Heart left ventricle (tissue), 13 donors: ENCODE measurements at regions not wholly inside any gene's neighbourhood (a gene's known extent, or its start where the extent isn't known, plus 50 kb on each side); places are given as distances from the start of the nearest gene placed in this dataset.

Experiments used
- POLR2A ChIP-seq, 2 donors: fragments of 450-650 bp; IDR thresholded peaks; one replicate each; pipeline ENCODE4 v1.6.1; 2017; ENCODE audit warnings: antibody characterized with exemption in 2 of 2, mild to moderate bottlenecking in 2 of 2, moderate library complexity in 2 of 2
- TF ChIP-seq, protein P1 (sequence below), 12 donors: fragments of 200-600 bp; sonication (generic) in 4 of 12; IDR thresholded peaks; one replicate each; pipeline versions ENCODE4 v1.5.0 to v1.8.0; 2018 to 2022; ENCODE audit warnings: antibody characterized with exemption in 12 of 12, mild to moderate bottlenecking in 5 of 12
- donor health status: ischemic (EF 13 %, LVEDD 7.1; RV severe dilation, severe dysfunction).
- donor health status: DM: no; HTN: yes; CAD: no.
- donor health status: DM: no; HTN: no; CAD: no.
- donor health status: ischemic (EF 25% LVEDD 6.9; RV normal size, moderate dysfunction).
- donor health status: ischemic (EF 25% LVEDD 5.7; RV mildly dilated, moderate dysfunction).
- donor health status: ischemic (EF 35%, LVEDD 5.7; RV mildly dilated, moderate dysfunction).
- donor health status: nonischemic (EF 11% LVEDD 7.7; RV severe dilation, severe dysfunction).
- donor health status: DM: yes; HTN: yes; CAD: no.
- donor health status: PGD.
- donor health status: ischemic (EF 29% LVEDD 5.4; RV normal size, mild dysfunction).
- donor health status: nonischemic (EF 23%, LVEDD 6.1; RV moderate dilation, normal function).

DNA sequence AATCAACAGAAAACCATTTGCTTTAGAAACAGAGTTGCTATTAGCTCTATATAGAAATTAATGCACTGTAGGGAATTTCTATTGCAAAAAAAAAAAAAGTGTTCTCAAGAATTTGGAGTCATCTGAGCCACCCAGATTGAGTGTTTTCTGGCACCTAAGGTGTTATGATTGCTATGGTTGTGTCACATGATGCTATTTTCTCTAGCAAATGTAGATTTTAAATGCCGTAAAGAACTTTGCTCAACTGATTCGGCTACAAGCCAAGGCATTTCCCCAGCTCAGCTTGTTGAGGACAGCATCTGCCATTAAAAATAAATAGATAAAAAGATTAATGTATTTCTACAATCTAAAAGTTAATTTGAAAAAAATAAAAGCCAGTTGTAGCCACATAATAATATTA is 712.8 kb downstream of the FAT4 start:
- TF ChIP-seq POLR2A (IDR thresholded peaks at IDR 0.05): no peak
- TF ChIP-seq, protein P1, sequence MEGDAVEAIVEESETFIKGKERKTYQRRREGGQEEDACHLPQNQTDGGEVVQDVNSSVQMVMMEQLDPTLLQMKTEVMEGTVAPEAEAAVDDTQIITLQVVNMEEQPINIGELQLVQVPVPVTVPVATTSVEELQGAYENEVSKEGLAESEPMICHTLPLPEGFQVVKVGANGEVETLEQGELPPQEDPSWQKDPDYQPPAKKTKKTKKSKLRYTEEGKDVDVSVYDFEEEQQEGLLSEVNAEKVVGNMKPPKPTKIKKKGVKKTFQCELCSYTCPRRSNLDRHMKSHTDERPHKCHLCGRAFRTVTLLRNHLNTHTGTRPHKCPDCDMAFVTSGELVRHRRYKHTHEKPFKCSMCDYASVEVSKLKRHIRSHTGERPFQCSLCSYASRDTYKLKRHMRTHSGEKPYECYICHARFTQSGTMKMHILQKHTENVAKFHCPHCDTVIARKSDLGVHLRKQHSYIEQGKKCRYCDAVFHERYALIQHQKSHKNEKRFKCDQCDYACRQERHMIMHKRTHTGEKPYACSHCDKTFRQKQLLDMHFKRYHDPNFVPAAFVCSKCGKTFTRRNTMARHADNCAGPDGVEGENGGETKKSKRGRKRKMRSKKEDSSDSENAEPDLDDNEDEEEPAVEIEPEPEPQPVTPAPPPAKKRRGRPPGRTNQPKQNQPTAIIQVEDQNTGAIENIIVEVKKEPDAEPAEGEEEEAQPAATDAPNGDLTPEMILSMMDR (IDR thresholded peaks at IDR 0.05): no peak
